LNCAP (cell line): ENCODE measurements at regions not wholly inside any gene's neighbourhood (a gene's known extent, or its start where the extent isn't known, plus 50 kb on each side); places are given as distances from the start of the nearest gene placed in this dataset.

Experiments
- TF ChIP-seq, protein P1 (sequence below): fragments of 450-650 bp; IDR thresholded peaks from 2 replicates; pipeline ENCODE4 v1.5.1; 2017; ENCODE audit warnings: mild to moderate bottlenecking

DNA sequence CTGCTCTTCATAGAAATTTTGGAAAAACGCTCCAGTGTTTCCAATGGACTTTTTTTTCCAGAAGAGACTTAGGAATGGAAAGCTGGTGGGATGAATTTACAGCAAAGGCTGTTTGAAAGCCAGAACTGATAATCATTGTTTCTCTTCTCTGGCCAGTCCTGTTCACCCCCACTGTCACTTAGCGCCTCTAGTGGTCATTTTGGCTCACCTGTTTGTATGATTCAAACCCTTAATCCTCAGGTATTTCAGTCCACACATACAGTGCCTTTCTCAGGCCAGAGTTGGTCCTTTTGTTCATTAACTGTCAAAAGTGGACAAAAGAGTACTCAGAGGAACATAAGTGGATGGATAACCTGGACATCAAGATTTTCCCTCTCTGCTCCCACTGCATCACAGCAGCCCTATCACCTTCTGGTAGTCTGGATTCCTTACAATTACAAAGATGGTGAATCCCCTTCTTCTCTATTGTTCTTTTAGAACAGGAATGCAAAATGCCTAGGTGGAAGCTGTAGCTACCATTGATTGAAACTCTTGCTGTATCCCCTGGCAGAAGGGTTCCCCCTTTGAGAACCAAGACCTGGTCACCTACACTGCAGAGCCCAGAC is 177.6 kb upstream of the OLFM3 start:
- TF ChIP-seq, protein P1, sequence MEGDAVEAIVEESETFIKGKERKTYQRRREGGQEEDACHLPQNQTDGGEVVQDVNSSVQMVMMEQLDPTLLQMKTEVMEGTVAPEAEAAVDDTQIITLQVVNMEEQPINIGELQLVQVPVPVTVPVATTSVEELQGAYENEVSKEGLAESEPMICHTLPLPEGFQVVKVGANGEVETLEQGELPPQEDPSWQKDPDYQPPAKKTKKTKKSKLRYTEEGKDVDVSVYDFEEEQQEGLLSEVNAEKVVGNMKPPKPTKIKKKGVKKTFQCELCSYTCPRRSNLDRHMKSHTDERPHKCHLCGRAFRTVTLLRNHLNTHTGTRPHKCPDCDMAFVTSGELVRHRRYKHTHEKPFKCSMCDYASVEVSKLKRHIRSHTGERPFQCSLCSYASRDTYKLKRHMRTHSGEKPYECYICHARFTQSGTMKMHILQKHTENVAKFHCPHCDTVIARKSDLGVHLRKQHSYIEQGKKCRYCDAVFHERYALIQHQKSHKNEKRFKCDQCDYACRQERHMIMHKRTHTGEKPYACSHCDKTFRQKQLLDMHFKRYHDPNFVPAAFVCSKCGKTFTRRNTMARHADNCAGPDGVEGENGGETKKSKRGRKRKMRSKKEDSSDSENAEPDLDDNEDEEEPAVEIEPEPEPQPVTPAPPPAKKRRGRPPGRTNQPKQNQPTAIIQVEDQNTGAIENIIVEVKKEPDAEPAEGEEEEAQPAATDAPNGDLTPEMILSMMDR, result peak; percentile 76

DNA sequence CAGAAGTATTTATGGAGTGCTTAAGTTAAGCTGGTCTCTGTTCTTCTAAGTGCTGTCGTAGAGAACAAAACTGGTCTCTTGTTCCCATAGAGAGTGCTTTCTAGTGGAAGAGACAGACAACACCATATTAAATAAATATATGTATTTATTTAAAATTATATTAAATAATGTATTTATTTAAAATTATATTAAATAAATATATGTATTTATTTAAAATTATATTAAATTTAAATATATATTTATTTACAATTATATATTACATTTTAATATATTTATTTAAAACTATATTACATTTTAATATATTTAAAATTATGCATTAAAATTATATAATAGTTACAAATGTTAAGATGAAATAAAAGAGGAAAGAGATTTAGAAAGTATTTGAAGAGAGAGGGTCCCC is 175.5 kb upstream of the OLFM3 start:
- TF ChIP-seq, protein P1, result no peak

DNA sequence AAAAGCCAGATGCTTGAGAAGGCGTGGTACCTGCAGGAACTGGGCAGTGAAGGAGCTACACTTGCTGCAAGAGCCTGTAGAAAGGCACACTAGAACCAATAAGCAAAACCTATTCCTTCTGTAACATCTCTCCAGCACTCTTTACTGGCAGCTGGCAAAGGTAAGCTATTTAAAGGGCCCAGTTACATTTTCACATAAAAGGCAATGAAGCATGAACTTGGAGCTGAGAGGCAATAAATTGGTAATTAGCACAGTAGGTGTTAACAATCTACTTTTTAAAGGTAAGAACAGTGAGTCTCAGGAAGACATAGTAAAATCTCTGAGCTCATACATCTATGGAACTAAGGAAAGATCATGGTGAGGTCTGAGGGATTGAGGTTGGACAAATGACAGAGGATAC is 167.1 kb upstream of the OLFM3 start:
- TF ChIP-seq, protein P1, result no peak

DNA sequence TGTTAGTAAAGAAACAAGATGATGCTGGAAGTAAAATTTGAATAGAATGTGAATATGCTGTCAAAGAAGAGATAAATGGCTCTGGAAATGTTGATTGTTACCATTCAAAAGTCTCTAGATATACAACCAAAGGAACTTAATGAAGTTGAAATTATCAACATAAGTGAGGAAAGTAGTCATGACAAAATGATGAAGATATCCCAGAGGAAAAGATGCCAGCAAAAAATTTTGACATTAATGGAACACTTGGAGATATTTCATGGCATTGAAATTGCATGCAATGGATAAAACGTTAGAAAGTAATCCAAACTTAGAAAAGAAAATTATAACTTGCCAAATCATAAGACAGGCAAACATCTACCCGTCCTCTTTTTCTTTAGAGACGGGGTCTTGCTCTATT is 154.5 kb upstream of the OLFM3 start:
- TF ChIP-seq, protein P1, result no peak

DNA sequence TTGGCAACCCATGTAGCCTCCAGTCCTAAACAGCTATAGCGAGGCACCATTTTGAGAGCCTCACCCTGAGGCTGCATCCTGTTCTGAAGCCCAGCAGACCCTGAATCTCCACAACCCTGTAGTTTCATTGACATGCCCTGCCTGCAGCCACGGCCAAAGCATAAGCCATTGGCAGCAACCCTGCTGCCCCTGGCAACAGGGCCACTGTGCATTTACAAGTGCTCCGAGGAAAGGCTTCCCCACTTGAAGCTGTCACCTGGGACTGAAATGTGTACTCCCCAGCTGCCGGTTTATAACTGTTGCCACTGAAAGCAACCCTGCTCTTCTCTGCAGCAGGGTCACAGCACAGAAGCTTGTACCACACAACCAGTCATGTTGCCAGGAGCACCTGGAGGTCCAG is 124.2 kb upstream of the OLFM3 start:
- TF ChIP-seq, protein P1, result no peak

DNA sequence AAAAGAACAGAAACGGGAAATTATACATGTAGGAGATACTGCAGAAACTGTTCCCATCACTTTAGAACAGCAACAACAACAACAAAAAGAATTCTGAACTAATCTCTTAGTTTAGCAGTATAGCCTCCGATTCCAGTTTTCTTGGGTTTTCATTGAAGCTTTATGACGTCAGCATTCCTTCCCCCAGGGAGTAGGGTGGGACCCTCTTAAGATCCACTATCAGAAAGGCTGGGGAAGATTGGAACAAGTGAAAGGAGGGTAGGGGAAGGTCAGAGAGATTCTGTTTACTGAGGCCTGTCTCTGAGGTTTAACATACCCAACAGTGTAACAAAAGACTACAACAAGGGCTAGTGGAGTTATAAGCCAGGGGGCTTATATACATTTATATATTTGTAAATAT is 121.4 kb upstream of the OLFM3 start:
- TF ChIP-seq, protein P1, result no peak

DNA sequence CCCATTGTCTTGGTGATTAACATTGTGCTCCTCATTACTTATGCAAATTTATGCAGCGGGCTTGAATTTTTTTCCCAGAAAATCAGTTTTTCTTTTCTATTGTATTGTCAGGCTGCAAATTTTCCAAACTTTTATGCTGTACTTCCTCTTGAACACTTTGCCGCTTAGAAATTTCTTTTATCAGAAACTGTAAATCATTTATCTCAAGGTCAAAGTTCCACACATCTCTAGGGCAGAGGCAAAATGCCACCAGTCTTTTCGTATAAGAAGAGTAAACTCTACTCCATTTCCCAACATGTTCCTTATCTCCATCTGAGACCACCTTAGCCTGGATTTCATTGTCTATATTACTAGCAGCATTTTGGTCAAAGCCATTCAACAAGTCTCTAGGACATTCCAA is 113.9 kb upstream of the OLFM3 start:
- TF ChIP-seq, protein P1, result no peak

DNA sequence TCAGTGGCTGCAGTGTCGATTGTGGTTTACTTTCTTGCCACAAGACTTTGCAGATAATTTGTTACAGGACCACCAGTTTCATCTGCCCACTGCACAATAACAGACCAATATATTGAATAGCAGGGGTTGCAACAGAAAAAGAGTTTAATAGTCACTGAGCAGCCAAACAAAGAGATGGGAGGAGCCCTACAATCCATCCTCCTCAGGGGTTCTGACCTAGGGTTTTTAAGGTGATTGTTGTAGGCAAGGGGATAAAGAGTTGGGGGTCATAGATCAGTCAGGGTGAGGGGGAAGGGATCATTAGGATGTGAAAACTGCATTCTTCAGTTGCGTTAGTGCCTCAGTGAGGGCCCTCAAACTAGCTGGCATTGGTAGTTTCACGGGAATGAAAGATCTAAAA is 110.7 kb upstream of the OLFM3 start:
- TF ChIP-seq, protein P1, result no peak
